Upper lobe of left lung (tissue), 6 donors: ENCODE measurements at regions not wholly inside any gene's neighbourhood (a gene's known extent, or its start where the extent isn't known, plus 50 kb on each side); places are given as distances from the start of the nearest gene placed in this dataset.
"Not testable (repeated sequence)": the region's sequence is repeated elsewhere in the genome, so short reads cannot be mapped to it uniquely, and the experiment has no call there.

ENCODE experiments used
- ATAC-seq, 2 donors: fragments of 200-7000 bp; cut with Tn5 transposase; one replicate each; pipeline ENCODE4 v1.9.1; 2022; ENCODE audit warnings: mild to moderate bottlenecking in 2 of 2, moderate library complexity in 2 of 2; ENCODE audit not compliant: low FRiP score in 2 of 2
- DNase-seq, 2 donors: peaks; one replicate each; pipeline ENCODE4 v3.0.0-alpha.2; 2019 to 2020
- H3K27ac ChIP-seq, 4 donors: fragments of 200-600 bp; sonication (generic); one replicate each; pipeline ENCODE4 v1.5.1; 2016 to 2019
- H3K27me3 ChIP-seq, 4 donors: fragments of 200-600 bp; sonication (generic); one replicate each; pipeline ENCODE4 v1.5.1; 2017 to 2019
- H3K36me3 ChIP-seq, 4 donors: fragments of 200-600 bp; sonication (generic); one replicate each; pipeline ENCODE4 v1.5.1; 2016 to 2019
- H3K4me1 ChIP-seq, 4 donors: fragments of 200-600 bp; sonication (generic); one replicate each; pipeline ENCODE4 v1.5.1; 2018 to 2019
- H3K4me3 ChIP-seq, 4 donors: fragments of 200-600 bp; sonication (generic); one replicate each; pipeline ENCODE4 v1.5.1; 2017 to 2019; ENCODE audit warnings: mild to moderate bottlenecking in 2 of 4, moderate library complexity in 1 of 4
- H3K9me3 ChIP-seq, 4 donors: fragments of 200-600 bp; sonication (generic); one replicate each; pipeline ENCODE4 v1.5.1; 2018 to 2019
- EP300 ChIP-seq, 4 donors: sonication (generic); formaldehyde crosslinking; IDR thresholded peaks; one replicate each; pipeline ENCODE4 v1.5.1; 2017; ENCODE audit warnings: antibody characterized with exemption in 4 of 4, control low read depth in 2 of 4
- POLR2A ChIP-seq, 4 donors: fragments of 450-650 bp; IDR thresholded peaks; one replicate each; pipeline ENCODE4 v1.5.1; 2016 to 2017; ENCODE audit warnings: antibody characterized with exemption in 4 of 4, mild to moderate bottlenecking in 2 of 4
- POLR2AphosphoS5 ChIP-seq, 2 donors: sonication (generic); formaldehyde crosslinking; IDR thresholded peaks; one replicate each; pipeline ENCODE4 v1.5.1; 2017; ENCODE audit warnings: antibody characterized with exemption in 2 of 2
- WGBS, 2 donors: methylation state at CpG; one replicate each; pipeline ENCODE4 v1.1.5; 2017 to 2018; 5-methylcytosine and 5-hydroxymethylcytosine counted together
- TF ChIP-seq, protein P1 (sequence below), 6 experiments: fragments of 450-650 bp in 4 of 6; fragments of 200-600 bp in 2 of 6; sonication (generic) in 2 of 6; IDR thresholded peaks; one replicate each; pipeline ENCODE4 v1.5.1; 2016 to 2019; ENCODE audit warnings: antibody characterized with exemption in 6 of 6
- donor health status: DM: no; HTN: no; CAD: no; lungs with moderate emphysema.
- donor health status: DM: no; HTN: yes; CAD: no; lungs with severe emphysema.

DNA sequence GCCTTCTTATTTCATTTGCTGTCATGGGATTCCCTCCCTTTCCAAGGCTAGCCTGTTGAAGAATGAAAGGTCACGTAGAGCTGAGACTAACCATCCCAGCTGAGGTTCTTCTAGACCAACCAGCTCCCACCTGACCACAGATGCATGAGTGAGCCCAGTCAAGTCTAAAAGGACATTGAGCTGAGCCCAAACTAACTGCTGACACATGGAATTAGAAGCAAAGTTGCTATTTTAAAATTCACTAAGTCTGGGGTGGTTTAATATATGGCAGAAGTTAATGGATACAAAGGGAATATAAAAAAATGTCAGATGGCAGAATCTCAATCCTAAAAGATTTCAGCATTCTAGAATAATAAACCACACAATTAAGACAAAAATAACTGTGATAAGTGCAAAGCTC, 118.9 kb upstream of the RASGEF1B start:
- ATAC-seq: no peak
- WGBS, 2 donors: 83 to 100% methylated on average over 1 of the region's 1 CpG
- H3K27ac ChIP-seq: no peak overlapping the region
- no peak overlapping the region for H3K4me3 ChIP-seq
- no peaks in the 10 kb centered on the region for H3K9me3 ChIP-seq
- H3K36me3 ChIP-seq: no peaks in the 10 kb centered on the region
- H3K27me3 ChIP-seq: no peaks in the 10 kb centered on the region
- no peak for DNase-seq
- H3K4me1 ChIP-seq: peaks cover 0 to 10% (median 7%) of the 10 kb centered on the region in 4 donors
- TF ChIP-seq POLR2A (IDR thresholded peaks at IDR 0.05) (no peak), EP300 (IDR thresholded peaks at IDR 0.05) (no peak), POLR2AphosphoS5 (IDR thresholded peaks at IDR 0.05) (no peak)
- TF ChIP-seq, protein P1, sequence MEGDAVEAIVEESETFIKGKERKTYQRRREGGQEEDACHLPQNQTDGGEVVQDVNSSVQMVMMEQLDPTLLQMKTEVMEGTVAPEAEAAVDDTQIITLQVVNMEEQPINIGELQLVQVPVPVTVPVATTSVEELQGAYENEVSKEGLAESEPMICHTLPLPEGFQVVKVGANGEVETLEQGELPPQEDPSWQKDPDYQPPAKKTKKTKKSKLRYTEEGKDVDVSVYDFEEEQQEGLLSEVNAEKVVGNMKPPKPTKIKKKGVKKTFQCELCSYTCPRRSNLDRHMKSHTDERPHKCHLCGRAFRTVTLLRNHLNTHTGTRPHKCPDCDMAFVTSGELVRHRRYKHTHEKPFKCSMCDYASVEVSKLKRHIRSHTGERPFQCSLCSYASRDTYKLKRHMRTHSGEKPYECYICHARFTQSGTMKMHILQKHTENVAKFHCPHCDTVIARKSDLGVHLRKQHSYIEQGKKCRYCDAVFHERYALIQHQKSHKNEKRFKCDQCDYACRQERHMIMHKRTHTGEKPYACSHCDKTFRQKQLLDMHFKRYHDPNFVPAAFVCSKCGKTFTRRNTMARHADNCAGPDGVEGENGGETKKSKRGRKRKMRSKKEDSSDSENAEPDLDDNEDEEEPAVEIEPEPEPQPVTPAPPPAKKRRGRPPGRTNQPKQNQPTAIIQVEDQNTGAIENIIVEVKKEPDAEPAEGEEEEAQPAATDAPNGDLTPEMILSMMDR (IDR thresholded peaks at IDR 0.05): no peak

DNA sequence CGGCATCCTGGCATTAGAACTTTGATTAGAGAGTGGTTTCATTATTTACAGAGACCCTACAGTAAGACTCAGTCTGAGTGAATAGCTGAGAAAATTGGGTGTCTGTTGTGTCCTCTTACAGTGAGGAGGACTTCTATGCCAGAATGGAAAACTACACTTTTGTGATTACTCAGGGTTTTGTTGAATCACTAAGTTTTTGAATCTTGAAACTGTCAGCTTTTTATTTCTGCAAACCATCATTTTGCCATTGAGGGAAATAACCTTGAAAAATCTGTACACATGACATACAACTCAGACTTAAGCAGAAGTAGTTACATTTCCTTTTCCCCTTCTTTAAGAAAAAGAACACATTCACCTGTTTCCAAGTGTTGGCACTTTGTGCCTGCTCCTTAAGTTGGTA, 117.6 kb upstream of the RASGEF1B start:
- H3K4me1 ChIP-seq: no peaks in the 10 kb centered on the region
- TF ChIP-seq EP300 (IDR thresholded peaks at IDR 0.05) (no peak), POLR2AphosphoS5 (IDR thresholded peaks at IDR 0.05) (no peak), POLR2A (IDR thresholded peaks at IDR 0.05) (no peak)
- TF ChIP-seq, protein P1 (IDR thresholded peaks at IDR 0.05): no peak
- no peak overlapping the region for H3K4me3 ChIP-seq
- H3K27ac ChIP-seq: no peak overlapping the region
- no peaks in the 10 kb centered on the region for H3K27me3 ChIP-seq
- 85 to 94% methylated on average over 1 of the region's 1 CpG for WGBS, 2 donors
- no peaks in the 10 kb centered on the region for H3K9me3 ChIP-seq
- ATAC-seq (no peak), DNase-seq (no peak)
- H3K36me3 ChIP-seq: no peaks in the 10 kb centered on the region

DNA sequence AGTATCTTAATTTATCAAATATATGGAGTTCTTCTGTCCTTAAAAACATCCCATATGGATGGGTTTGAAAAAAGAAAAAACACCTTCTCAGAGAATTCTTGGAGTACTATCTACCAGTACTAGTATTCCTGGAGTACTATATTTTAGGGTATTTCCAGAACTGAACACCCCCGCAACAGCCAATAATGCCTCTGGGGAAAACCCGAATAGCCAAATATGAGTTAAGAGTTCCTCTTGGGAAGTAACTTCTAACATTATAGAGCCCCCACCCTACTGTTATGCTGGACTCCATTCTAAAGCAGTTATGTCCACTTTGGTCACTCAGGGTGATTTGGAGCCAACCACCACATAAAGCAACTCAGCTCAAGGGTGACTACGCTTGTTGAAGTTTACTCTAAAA, 115.0 kb upstream of the RASGEF1B start:
- 89 to 95% methylated on average over 3 of the region's 3 CpGs for WGBS, 2 donors
- no peak overlapping the region for H3K27ac ChIP-seq
- H3K4me1 ChIP-seq: no peaks in the 10 kb centered on the region
- H3K36me3 ChIP-seq: no peaks in the 10 kb centered on the region
- no peak for DNase-seq
- no peak for ATAC-seq
- no peaks in the 10 kb centered on the region for H3K9me3 ChIP-seq
- H3K27me3 ChIP-seq: no peaks in the 10 kb centered on the region
- TF ChIP-seq EP300 (IDR thresholded peaks at IDR 0.05) (no peak), POLR2A (IDR thresholded peaks at IDR 0.05) (no peak), POLR2AphosphoS5 (IDR thresholded peaks at IDR 0.05) (no peak)
- TF ChIP-seq, protein P1 (IDR thresholded peaks at IDR 0.05): no peak
- no peak overlapping the region for H3K4me3 ChIP-seq

DNA sequence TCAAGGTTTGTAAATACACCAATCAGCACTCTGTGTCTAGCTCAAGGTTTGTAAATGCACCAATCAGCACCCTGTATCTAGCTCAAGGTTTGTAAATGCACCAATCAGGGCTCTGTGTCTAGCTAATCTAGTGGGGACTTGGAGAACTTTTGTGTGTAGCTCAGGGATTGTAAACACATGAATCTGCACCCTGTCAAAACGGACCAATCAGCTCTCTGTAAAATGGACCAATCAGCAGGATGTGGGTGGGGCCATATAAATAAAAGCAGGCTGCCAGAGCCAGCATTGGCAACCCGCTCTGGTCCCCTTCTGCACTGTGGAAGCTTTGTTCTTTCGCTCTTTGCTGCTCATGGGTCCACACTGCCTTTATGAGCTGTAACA, 109.3 kb upstream of the RASGEF1B start:
- H3K4me1 ChIP-seq, DNase-seq, ATAC-seq, H3K27me3 ChIP-seq, H3K27ac ChIP-seq, H3K4me3 ChIP-seq, H3K36me3 ChIP-seq, H3K9me3 ChIP-seq: not testable (repeated sequence)
- WGBS, 2 donors: 100% methylated on average over 3 of the region's 3 CpGs

DNA sequence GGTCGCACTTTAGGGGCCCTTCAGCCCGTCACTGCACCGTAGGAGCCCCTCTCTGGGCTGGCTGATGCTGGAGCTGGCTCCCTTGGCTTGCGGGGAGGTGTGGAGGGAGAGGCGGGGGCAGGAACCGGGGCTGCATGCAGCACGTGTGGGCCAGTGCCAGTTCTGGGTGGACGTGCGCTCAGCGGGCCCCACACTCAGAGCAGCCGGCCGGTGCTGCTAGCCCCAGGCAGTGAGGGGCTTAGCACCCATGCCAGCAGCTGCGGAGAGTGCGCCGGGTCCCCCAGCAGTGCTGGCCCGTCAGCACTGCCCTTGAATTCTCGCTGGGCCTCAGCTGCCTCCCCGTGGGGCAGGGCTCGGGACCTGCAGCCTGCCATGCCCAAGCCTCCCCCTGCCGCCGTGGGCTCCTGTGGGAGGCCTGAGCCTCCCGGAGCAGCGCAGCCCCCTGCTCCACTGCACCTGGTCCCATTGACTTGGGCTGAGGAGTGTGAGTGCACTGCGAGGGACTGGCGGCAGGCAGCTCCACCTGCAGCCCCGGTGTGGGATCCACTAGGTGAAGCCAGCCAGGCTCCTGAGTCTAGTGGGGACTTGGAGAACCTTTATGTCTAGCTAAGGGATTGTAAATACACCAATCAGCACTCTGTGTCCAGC, 108.8 kb upstream of the RASGEF1B start:
- Histone ChIP-seq H3K4me3 (no peak overlapping the region), H3K9me3 (no peaks in the 10 kb centered on the region), H3K36me3 (no peaks in the 10 kb centered on the region), H3K4me1 (no peaks in the 10 kb centered on the region), H3K27me3 (no peaks in the 10 kb centered on the region), H3K27ac (no peak overlapping the region)
- TF ChIP-seq POLR2AphosphoS5 (IDR thresholded peaks at IDR 0.05) (no peak), EP300 (IDR thresholded peaks at IDR 0.05) (no peak), POLR2A (IDR thresholded peaks at IDR 0.05) (no peak)
- TF ChIP-seq, protein P1 (IDR thresholded peaks at IDR 0.05): no peak
- DNase-seq: peak in 1 of 2 donors; percentile 72
- no peak for ATAC-seq
- WGBS, 2 donors: 74 to 90% methylated on average over 6 to 14 of the region's 26 CpGs
